Activated CD4-positive, alpha-beta T cell treated with anti-CD3 and anti-CD28 coated beads, Interleukin-2, amount 10 ng/mL, durations not matched to agents 24 days and 14 days (primary cell): ENCODE measurements at regions not wholly inside any gene's neighbourhood (a gene's known extent, or its start where the extent isn't known, plus 50 kb on each side); places are given as distances from the start of the nearest gene placed in this dataset.
"Not testable (repeated sequence)": the region's sequence is repeated elsewhere in the genome, so short reads cannot be mapped to it uniquely, and the experiment has no call there.

ENCODE experiments used
- DNase-seq: peaks from one replicate; pipeline ENCODE4 v3.0.0; 2022
- H3K27ac Mint-ChIP-seq: one replicate; pipeline ENCODE4 v1.8.0; 2022; ENCODE audit warnings: mild to moderate bottlenecking, mixed read lengths
- H3K27me3 Mint-ChIP-seq: one replicate; pipeline ENCODE4 v1.8.0; 2022; ENCODE audit warnings: mixed read lengths
- H3K36me3 Mint-ChIP-seq: one replicate; pipeline ENCODE4 v1.8.0; 2022; ENCODE audit warnings: low read depth, mild to moderate bottlenecking, mixed read lengths
- H3K4me1 Mint-ChIP-seq: one replicate; pipeline ENCODE4 v1.8.0; 2021; ENCODE audit warnings: mixed read lengths
- H3K4me3 Mint-ChIP-seq: one replicate; pipeline ENCODE4 v1.8.0; 2022; ENCODE audit warnings: mild to moderate bottlenecking, moderate library complexity, mixed read lengths
- H3K9me3 Mint-ChIP-seq: one replicate; pipeline ENCODE4 v1.8.0; 2021; ENCODE audit warnings: mixed read lengths
- intact Hi-C: fragments of 100-400 bp; cut with micrococcal nuclease; formaldehyde crosslinking; loops from one replicate; pipeline ENCODE4 v1.15.1; 2023

DNA sequence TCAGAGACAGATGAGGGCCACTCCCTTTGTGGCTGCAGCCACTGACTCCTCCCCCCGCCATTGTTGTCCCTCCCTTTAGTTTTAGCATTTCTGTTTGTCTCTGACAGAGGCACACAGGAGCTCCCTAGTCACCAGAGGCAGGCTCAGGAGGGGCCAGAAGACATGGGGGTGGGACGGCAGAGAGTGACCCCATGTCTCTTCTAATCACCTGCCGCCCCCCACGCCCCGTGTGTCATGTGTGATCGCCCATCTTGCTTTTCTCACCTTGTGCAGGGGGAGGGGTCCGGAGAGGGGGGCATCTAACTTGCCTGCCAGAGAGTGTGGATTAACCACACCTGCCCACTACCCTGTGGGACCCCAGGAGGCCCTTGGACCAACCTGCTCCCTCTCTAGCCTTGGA, 246.7 kb upstream of the TP53TG3C start:
- DNase-seq, H3K9me3 Mint-ChIP-seq, intact Hi-C loops, H3K4me1 Mint-ChIP-seq, H3K27me3 Mint-ChIP-seq, H3K27ac Mint-ChIP-seq, H3K4me3 Mint-ChIP-seq, H3K36me3 Mint-ChIP-seq: not testable (repeated sequence)

DNA sequence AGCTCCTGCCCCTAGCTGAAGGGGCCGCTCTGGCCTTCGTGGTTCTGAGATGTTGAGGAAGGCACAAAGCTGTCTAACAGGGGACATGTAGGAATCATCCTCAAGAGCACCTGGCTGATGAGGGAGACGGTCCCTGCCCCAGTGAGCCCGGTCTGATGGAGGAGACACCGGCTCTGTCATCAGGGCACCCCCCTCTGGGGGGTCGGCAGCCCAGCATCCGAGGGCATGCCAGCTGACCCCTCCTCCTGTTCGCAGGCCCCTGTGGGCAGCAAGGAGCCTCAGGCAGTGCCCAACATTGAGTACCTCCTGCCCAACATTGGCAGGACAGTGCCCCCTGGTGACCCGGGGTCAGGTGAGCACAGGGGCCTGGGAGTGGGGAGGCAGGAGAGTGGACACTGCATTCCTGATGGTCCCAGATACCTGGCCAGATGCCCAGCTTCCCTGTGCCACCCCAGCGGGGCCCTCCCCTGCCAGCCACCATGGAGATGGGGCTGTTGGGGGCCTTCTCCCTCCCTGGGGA, 247.9 kb upstream of the TP53TG3C start:
- DNase-seq, H3K27me3 Mint-ChIP-seq, intact Hi-C loops, H3K4me3 Mint-ChIP-seq, H3K9me3 Mint-ChIP-seq, H3K36me3 Mint-ChIP-seq, H3K27ac Mint-ChIP-seq, H3K4me1 Mint-ChIP-seq: not testable (repeated sequence)

DNA sequence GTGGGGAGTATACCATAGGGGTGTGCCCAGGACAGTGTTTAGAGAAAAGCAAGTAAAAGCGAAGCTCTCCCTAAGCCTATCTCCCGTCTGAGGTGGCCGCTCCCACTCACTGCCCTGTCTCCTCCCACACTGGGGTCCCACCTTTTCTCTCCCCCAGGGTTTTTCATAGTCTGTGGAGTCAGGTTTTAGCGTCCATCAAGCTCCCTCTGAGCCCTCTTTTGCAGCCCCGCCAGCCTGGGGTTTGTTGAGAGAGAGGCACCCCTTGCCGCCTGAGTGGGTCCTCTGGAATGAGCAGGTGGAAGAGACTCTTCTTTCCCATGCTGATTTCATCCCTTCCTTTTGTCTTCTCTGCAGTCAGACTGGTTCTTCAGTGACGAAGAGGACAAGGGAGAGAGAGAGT, 248.7 kb upstream of the TP53TG3C start:
- H3K4me3 Mint-ChIP-seq, DNase-seq, H3K9me3 Mint-ChIP-seq, H3K36me3 Mint-ChIP-seq, H3K27me3 Mint-ChIP-seq, intact Hi-C loops, H3K4me1 Mint-ChIP-seq, H3K27ac Mint-ChIP-seq: not testable (repeated sequence)

DNA sequence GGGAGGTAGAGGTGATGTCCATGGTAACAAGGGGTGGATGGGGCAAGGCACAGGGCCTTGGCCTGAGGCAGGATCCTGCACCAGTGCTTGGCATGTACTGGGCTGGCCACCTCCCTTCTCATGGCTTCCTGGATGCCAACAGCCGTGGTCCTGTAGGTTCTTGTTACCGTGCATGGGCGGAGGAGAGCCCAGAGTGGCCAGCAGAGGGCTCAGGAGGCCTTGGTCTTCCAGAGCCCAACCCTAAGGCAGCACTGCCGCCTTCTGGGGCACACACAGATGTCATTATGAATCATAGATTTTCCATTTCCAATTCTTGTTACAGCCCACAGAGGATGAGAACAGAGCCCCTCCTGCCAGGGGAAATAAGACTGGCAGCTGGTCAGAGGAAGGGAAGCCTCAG, 254.2 kb upstream of the TP53TG3C start:
- intact Hi-C loops, H3K36me3 Mint-ChIP-seq, H3K27me3 Mint-ChIP-seq, DNase-seq, H3K9me3 Mint-ChIP-seq, H3K27ac Mint-ChIP-seq, H3K4me3 Mint-ChIP-seq, H3K4me1 Mint-ChIP-seq: not testable (repeated sequence)

DNA sequence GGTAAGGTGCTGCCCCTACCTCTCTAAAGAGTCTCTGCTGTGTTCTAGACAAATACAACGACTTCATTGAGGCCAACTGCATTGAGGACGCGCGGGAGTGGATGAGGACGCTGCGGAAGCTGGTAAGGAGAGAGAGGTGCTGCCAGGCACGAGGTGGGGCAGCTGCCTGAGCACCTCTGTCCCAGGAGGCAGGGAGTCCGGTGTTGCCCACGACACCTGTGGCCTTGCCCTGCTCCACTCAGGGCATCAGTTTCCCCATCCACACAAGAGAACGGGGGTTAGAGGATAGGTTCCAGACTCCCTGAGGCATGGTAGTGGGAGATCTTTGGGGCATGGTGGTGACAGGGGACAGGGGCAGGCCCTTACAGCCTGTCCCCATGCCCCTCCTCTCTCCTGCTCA, 256.1 kb upstream of the TP53TG3C start:
- DNase-seq, intact Hi-C loops, H3K27me3 Mint-ChIP-seq, H3K4me3 Mint-ChIP-seq, H3K27ac Mint-ChIP-seq, H3K4me1 Mint-ChIP-seq, H3K9me3 Mint-ChIP-seq, H3K36me3 Mint-ChIP-seq: not testable (repeated sequence)

DNA sequence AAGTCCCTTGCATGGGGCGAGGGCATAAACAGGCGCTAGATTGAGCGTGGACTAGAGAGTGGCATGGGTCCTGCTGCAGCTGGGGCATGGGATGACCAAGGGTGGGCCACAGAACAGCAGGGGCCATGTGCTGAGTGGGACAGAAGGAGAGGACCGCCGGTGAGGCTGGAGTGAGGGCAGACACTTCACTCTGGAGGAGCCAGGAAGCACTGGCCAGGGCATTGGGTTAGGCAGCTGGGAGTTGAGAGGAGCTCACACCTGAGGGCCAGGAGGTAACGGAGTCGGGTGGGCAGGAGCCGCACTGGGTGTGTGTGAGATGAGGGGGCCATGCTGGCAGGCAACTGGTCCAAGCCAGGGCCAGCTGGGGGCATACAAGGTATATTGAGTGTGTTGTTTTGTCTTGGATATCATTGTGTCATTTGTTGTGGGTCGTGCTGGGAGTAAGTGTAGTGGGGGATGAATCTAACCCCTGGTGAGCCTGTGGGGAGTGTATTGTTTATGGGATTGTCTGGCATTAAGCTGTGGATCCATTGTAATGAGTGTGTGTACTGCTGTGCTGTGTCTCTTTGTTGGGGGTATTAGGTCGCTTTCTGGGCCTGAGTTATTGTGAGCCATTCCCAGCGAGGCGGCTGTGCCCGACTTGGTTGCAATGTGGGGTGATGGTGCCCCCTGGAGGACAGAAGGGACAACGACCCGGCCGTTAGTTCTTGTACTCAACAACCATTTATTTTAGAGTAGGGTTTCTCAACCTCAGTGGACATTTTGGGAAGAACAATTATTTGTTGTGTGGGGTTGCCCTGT, 256.5 kb upstream of the TP53TG3 start:
- DNase-seq, H3K4me1 Mint-ChIP-seq, H3K9me3 Mint-ChIP-seq, H3K27me3 Mint-ChIP-seq, H3K36me3 Mint-ChIP-seq, H3K4me3 Mint-ChIP-seq, H3K27ac Mint-ChIP-seq, intact Hi-C loops: not testable (repeated sequence)

DNA sequence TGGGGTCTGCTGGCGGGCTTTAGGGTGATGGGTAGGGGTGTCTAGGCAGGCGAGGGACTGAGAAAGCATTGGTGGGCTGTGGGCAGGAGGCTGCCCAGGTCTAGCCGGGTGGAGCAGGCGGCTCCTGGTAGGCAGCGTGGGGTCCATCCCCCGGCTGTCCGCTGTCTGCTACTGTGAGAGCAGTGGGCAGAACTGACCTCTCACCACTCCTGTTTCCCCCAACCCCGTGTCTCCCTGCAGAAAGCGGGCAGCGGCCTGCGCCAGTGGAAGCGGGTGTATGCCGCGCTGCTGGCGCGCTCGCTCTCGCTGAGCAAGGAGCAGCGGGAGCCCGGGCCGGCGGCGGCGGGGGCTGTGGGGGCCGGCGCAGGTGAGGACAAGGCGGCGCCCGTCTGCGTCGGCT, 249.2 kb upstream of the TP53TG3 start:
- H3K36me3 Mint-ChIP-seq, intact Hi-C loops, H3K4me3 Mint-ChIP-seq, H3K9me3 Mint-ChIP-seq, H3K4me1 Mint-ChIP-seq, DNase-seq, H3K27me3 Mint-ChIP-seq, H3K27ac Mint-ChIP-seq: not testable (repeated sequence)

DNA sequence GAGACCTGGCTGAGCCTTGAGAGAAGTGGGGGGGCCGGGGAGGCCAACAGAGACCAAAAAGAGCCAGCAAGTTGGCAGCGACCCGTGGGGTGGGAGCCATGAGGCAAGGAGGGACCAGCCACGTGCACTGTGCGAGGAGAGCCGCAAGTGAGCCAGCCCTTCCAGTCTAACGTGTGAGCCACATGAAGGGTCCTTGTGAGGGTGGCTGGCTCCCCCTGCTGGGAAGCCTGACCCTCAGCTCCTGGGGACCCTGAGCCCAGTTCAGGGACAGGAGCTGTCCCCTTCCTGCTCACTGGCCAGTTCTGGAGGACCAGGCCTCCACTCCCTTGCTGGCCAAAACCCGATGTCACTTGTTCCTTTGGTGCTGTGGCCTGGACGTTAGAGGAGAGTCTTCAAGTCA, 246.6 kb upstream of the TP53TG3 start:
- H3K27ac Mint-ChIP-seq, H3K4me3 Mint-ChIP-seq, H3K27me3 Mint-ChIP-seq, H3K36me3 Mint-ChIP-seq, H3K9me3 Mint-ChIP-seq, DNase-seq, H3K4me1 Mint-ChIP-seq, intact Hi-C loops: not testable (repeated sequence)

DNA sequence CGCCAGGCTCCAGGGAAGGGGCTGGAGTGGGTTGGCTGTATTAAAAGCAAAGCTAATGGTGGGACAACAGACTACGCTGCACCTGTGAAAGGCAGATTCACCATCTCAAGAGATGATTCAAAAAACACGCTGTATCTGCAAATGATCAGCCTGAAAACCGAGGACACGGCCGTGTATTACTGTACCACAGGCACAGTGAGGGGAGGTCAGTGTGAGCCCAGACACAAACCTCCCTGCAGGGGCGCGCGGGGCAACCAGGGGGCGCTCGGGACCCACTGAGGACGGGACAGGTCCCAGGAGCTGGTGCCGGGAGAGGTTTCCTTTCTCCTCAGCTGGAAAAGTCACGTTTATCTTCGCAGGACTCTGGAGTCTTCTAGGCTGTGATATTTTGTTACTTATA, 239.4 kb upstream of the TP53TG3 start:
- H3K36me3 Mint-ChIP-seq, H3K4me1 Mint-ChIP-seq, H3K27me3 Mint-ChIP-seq, DNase-seq, H3K4me3 Mint-ChIP-seq, H3K9me3 Mint-ChIP-seq, H3K27ac Mint-ChIP-seq, intact Hi-C loops: not testable (repeated sequence)

DNA sequence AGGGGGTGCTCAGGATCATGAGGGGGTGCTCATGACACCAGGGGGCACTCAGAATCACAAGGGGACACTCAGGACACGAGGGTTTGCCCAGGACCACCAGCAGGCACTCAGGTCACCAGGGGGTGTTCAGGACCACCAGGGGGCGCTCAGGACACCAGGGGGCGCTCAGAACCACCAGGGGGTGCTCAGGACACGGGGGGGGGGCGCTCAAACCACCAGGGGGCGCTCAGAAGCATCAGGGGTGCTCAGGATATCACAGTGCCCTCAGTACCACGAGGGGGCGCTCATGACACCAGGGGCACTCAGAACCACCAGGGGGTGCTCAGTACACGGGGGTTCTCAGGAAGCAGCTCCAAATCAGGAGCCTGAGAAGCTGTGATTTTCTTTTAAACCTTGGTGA, 221.8 kb upstream of the TP53TG3 start:
- H3K4me1 Mint-ChIP-seq, H3K9me3 Mint-ChIP-seq, H3K36me3 Mint-ChIP-seq, H3K4me3 Mint-ChIP-seq, intact Hi-C loops, H3K27ac Mint-ChIP-seq, H3K27me3 Mint-ChIP-seq: not testable (repeated sequence)
- peak; percentile 55 for DNase-seq

DNA sequence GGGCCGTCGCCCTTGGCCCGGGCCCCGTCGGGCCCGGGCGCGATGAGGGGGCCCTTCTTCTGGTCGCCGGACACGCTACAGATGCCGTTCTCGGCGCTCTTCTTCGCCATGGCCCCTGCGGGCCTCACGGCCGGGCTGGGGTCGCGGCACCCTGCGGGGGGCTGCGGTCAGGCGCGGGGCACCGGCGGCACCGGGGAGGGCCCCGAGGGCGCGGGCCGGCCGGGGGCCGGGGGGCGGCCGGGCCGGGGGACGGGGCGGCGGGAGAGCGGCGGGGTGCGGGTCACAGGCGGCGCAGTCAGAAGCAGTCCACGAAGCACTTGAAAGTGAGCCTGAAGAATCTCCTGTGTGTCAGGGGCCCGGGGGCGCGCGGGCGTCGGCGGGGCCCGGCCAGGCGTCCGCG, 209.4 kb upstream of the TP53TG3 start:
- H3K27ac Mint-ChIP-seq, H3K4me3 Mint-ChIP-seq, intact Hi-C loops, H3K36me3 Mint-ChIP-seq, H3K27me3 Mint-ChIP-seq, H3K9me3 Mint-ChIP-seq, DNase-seq, H3K4me1 Mint-ChIP-seq: not testable (repeated sequence)

DNA sequence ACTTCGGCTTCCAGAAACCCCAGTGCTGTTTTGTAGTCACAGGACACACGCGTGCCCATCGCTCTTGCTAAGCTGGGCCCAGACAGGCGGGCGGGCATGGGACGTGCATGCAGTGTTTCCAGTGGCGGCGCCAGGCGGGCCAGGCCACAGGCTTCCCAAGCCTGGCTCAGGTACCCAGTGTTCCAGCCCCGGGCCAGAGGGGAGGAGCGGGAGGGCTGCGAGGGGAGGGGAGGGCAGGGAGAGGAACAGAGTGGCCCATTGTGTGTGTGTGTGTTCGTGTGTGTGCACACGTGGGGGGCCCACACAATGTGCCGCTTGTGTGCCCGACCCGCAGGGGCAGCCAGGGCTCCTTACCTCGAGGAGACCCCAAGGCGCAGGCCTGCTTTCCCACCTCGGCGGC, 208.6 kb upstream of the TP53TG3 start:
- intact Hi-C loops, H3K4me3 Mint-ChIP-seq, H3K36me3 Mint-ChIP-seq, H3K27ac Mint-ChIP-seq, H3K27me3 Mint-ChIP-seq, H3K4me1 Mint-ChIP-seq, DNase-seq, H3K9me3 Mint-ChIP-seq: not testable (repeated sequence)

DNA sequence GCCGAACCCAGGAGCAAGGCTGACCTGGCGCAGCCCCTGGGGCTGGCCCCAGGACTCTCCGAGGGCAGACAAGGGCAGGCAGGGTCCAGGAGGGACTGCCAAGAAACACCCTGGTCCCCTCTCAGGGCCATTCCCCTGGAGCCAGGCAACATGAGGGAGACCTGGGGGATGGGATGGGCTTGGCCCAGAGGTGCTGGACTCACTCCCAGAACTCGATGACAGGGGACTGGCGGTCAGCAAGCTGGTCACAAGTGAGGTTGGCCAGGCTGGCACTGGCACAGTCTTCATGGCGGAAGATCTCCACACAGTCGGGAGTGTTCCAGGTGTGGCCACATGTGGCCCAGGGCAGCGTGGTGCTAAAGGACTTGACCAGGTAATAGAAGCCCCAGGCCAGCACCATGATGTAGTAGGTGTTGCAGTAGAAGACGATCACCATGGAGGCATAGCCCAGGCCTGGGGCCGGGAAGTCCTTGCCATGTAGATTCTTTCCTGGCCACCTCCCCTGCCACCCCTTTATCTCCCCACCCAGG, 206.4 kb upstream of the TP53TG3 start:
- H3K9me3 Mint-ChIP-seq, intact Hi-C loops, H3K4me3 Mint-ChIP-seq, H3K27ac Mint-ChIP-seq, H3K4me1 Mint-ChIP-seq, H3K27me3 Mint-ChIP-seq, DNase-seq, H3K36me3 Mint-ChIP-seq: not testable (repeated sequence)

DNA sequence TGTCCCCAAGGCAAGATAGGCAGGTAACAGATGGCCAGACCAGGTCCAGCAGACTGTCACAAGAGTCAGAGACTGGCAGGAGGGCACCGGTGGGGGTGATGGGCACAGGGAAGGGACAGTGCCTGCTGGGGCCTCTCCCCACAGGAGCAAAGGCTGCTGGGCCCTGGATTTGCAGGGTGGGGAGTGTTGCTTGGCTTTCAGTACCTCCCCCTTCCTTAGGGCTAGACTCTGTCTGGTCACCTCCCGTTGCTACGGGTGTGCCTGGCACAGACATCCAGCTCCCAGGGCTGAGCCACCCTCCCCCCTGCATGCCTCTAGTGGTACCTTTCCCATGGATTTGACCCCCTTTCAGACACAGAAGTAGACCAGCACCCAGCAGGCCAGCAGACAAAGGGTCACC, 205.7 kb upstream of the TP53TG3 start:
- peak; percentile 1 for DNase-seq
- H3K9me3 Mint-ChIP-seq, H3K36me3 Mint-ChIP-seq, intact Hi-C loops, H3K4me1 Mint-ChIP-seq, H3K27ac Mint-ChIP-seq, H3K27me3 Mint-ChIP-seq, H3K4me3 Mint-ChIP-seq: not testable (repeated sequence)

DNA sequence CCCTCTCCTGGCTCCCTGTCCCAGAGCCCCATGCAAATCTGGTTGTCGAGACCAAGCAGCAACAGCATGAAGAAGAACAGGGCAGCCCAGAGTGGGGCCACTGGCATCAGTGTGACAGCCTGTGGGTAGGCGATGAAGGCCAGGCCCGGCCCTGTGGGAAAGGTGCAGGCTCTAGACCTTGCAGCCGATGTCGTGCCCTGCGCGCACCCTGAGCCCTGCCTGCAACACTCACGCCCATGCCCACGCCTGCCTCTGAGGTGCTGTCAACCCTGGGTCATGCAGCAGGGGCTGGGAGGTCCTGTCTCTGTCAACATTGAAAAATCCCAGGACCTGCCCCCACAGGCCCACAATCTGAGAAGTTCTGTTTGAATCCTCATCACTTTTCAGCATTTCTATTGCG, 204.0 kb upstream of the TP53TG3 start:
- H3K4me3 Mint-ChIP-seq, H3K27me3 Mint-ChIP-seq, H3K36me3 Mint-ChIP-seq, H3K4me1 Mint-ChIP-seq, H3K9me3 Mint-ChIP-seq, DNase-seq, H3K27ac Mint-ChIP-seq, intact Hi-C loops: not testable (repeated sequence)
